IPS-NIHi7 (cell line): ENCODE measurements at regions not wholly inside any gene's neighbourhood (a gene's known extent, or its start where the extent isn't known, plus 50 kb on each side); places are given as distances from the start of the nearest gene placed in this dataset.
"Not testable (repeated sequence)": the region's sequence is repeated elsewhere in the genome, so short reads cannot be mapped to it uniquely, and the experiment has no call there.

ENCODE experiments used
- DNase-seq: peaks from one replicate; pipeline ENCODE4 v3.0.0; 2012; ENCODE audit warnings: mixed read lengths; ENCODE audit errors: extremely low spot score

- no peak for DNase-seq
These were observed 61.9 kb upstream of the VASH1 start for GRCh38 chr14:76699209-76699938.

- DNase-seq = no peak
These were observed 61.2 kb upstream of the VASH1 start for GRCh38 chr14:76699939-76700590.

GRCh38 chr14:76701436-76701835 is 59.8 kb upstream of the VASH1 start:
- DNase-seq = no peak

- DNase-seq = no peak
These were observed 59.3 kb upstream of the VASH1 start for GRCh38 chr14:76701981-76702380.

GRCh38 chr14:76705214-76705613 is 56.1 kb upstream of the VASH1 start:
- DNase-seq = no peak

- not testable (repeated sequence) for DNase-seq
These were observed 55.1 kb upstream of the VASH1 start for GRCh38 chr14:76706207-76706606.

- no peak for DNase-seq
These were observed 54.5 kb upstream of the VASH1 start for GRCh38 chr14:76706811-76707210.

- no peak for DNase-seq
These were observed 53.2 kb upstream of the VASH1 start for GRCh38 chr14:76708028-76708427.

GRCh38 chr14:76708771-76709170 is 52.5 kb upstream of the VASH1 start:
- DNase-seq = no peak

- peak; percentile 57 for DNase-seq
These were observed 50.9 kb upstream of the VASH1 start for GRCh38 chr14:76710056-76711010.
